Lower leg skin (tissue), 3 donors: ENCODE measurements at regions not wholly inside any gene's neighbourhood (a gene's known extent, or its start where the extent isn't known, plus 50 kb on each side); places are given as distances from the start of the nearest gene placed in this dataset.

Source experiments
- CTCF ChIP-seq, 3 donors: fragments of 450-650 bp; IDR thresholded peaks; one replicate each; pipeline ENCODE4 v1.5.1; 2016; ENCODE audit warnings: antibody characterized with exemption in 3 of 3, mild to moderate bottlenecking in 3 of 3, moderate library complexity in 2 of 3
- POLR2A ChIP-seq, 2 donors: fragments of 450-650 bp; IDR thresholded peaks; one replicate each; pipeline ENCODE4 v1.6.1; 2016 to 2017; ENCODE audit warnings: antibody characterized with exemption in 2 of 2, mild to moderate bottlenecking in 1 of 2, moderate library complexity in 1 of 2

GRCh38 chr4:123706973-123707372, 310.4 kb downstream of the SPRY1 start:
- TF ChIP-seq CTCF (IDR thresholded peaks at IDR 0.05), result no peak
- no peak for TF ChIP-seq POLR2A (IDR thresholded peaks at IDR 0.05)
